ENCODE measurements at regions not wholly inside any gene's neighbourhood (a gene's known extent, or its start where the extent isn't known, plus 50 kb on each side); places are given as distances from the start of the nearest gene placed in this dataset.

DNA sequence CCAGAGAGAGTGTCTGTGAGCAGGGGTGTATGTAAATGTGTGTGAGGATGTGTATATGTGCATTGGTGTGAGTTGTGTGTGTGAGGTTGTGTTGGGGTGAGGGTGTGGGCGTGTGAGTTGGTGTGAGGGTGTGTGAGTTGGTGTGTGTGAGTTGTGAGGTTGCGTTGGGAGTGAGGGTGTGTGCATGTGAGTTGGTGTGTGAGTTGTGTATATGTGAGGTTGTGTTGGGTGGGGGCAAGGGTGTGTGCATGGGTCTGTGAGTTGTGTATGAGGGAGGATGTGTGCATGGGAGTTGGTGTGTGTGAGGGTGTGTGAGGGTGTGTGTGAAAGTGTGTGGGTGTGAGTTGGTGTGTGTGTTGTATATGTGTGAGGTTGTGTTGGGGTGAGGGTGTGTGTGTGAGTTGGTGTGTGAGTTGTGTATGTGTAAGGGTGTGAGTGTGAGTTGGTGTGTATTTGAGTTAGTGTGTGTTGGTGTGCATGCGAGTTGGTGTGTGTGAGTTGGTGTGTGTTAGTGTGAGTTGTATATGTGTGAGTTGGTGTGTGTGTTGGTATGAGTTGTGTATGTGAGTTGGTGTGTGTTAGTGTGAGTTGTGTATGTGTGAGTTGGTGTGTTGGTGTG lies 161.6 kb upstream of the IER5L start (continued):
- TF ChIP-seq RXRA (IDR thresholded peaks at IDR 0.05): no peak

- Histone ChIP-seq H3K9me3 (ENCODE audit: control insufficient read depth in 4 of 4, low read length in 3 of 4) (no peaks in the 10 kb centered on the region), H3K27me3 (ENCODE audit: control insufficient read depth in 4 of 4, insufficient read depth in 4 of 4, low read length in 3 of 4) (no peaks in the 10 kb centered on the region), H3K36me3 (ENCODE audit: control insufficient read depth in 4 of 4, insufficient read depth in 3 of 4, low read depth in 1 of 4, low read length in 3 of 4) (no peaks in the 10 kb centered on the region), H3K9ac (ENCODE audit: low read depth in 1 of 2, low read length in 2 of 2) (no peak overlapping the region), H3K27ac (ENCODE audit: low read depth in 1 of 2, low read length in 2 of 2) (no peak overlapping the region), H3K4me3 (ENCODE audit: low read depth in 1 of 3, low read length in 3 of 3) (no peak overlapping the region), H3K4me1 (ENCODE audit: control insufficient read depth in 4 of 4, insufficient read depth in 4 of 4, low read length in 3 of 4) (peaks cover 11 to 26% (median 17%) of the 10 kb centered on the region in 4 donors)
- DNase-seq (ENCODE audit: low spot score): no peak
- TF ChIP-seq HNF4G (IDR thresholded peaks at IDR 0.05): no peak
- no peak for TF ChIP-seq TAF1 (conservative IDR thresholded peaks at IDR 0.05)
- TF ChIP-seq SP1 (IDR thresholded peaks at IDR 0.05): no peak
- TF ChIP-seq FOXA1 (IDR thresholded peaks at IDR 0.05): no peak
- no peak for TF ChIP-seq HNF4A (conservative IDR thresholded peaks at IDR 0.05)
- no peak for TF ChIP-seq NR2F2 (IDR thresholded peaks at IDR 0.05)
- TF ChIP-seq, protein P1, sequence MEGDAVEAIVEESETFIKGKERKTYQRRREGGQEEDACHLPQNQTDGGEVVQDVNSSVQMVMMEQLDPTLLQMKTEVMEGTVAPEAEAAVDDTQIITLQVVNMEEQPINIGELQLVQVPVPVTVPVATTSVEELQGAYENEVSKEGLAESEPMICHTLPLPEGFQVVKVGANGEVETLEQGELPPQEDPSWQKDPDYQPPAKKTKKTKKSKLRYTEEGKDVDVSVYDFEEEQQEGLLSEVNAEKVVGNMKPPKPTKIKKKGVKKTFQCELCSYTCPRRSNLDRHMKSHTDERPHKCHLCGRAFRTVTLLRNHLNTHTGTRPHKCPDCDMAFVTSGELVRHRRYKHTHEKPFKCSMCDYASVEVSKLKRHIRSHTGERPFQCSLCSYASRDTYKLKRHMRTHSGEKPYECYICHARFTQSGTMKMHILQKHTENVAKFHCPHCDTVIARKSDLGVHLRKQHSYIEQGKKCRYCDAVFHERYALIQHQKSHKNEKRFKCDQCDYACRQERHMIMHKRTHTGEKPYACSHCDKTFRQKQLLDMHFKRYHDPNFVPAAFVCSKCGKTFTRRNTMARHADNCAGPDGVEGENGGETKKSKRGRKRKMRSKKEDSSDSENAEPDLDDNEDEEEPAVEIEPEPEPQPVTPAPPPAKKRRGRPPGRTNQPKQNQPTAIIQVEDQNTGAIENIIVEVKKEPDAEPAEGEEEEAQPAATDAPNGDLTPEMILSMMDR (IDR thresholded peaks at IDR 0.05; ENCODE audit: low read depth, low read length, missing input control): no peak
- TF ChIP-seq, protein P2, sequence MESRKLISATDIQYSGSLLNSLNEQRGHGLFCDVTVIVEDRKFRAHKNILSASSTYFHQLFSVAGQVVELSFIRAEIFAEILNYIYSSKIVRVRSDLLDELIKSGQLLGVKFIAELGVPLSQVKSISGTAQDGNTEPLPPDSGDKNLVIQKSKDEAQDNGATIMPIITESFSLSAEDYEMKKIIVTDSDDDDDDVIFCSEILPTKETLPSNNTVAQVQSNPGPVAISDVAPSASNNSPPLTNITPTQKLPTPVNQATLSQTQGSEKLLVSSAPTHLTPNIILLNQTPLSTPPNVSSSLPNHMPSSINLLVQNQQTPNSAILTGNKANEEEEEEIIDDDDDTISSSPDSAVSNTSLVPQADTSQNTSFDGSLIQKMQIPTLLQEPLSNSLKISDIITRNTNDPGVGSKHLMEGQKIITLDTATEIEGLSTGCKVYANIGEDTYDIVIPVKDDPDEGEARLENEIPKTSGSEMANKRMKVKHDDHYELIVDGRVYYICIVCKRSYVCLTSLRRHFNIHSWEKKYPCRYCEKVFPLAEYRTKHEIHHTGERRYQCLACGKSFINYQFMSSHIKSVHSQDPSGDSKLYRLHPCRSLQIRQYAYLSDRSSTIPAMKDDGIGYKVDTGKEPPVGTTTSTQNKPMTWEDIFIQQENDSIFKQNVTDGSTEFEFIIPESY (IDR thresholded peaks at IDR 0.05): no peak
- TF ChIP-seq JUND (IDR thresholded peaks at IDR 0.05): no peak
- no peak for TF ChIP-seq GABPA (IDR thresholded peaks at IDR 0.05 in 1 of 2, conservative IDR thresholded peaks at IDR 0.05 in 1 of 2)
- TF ChIP-seq, protein P3, sequence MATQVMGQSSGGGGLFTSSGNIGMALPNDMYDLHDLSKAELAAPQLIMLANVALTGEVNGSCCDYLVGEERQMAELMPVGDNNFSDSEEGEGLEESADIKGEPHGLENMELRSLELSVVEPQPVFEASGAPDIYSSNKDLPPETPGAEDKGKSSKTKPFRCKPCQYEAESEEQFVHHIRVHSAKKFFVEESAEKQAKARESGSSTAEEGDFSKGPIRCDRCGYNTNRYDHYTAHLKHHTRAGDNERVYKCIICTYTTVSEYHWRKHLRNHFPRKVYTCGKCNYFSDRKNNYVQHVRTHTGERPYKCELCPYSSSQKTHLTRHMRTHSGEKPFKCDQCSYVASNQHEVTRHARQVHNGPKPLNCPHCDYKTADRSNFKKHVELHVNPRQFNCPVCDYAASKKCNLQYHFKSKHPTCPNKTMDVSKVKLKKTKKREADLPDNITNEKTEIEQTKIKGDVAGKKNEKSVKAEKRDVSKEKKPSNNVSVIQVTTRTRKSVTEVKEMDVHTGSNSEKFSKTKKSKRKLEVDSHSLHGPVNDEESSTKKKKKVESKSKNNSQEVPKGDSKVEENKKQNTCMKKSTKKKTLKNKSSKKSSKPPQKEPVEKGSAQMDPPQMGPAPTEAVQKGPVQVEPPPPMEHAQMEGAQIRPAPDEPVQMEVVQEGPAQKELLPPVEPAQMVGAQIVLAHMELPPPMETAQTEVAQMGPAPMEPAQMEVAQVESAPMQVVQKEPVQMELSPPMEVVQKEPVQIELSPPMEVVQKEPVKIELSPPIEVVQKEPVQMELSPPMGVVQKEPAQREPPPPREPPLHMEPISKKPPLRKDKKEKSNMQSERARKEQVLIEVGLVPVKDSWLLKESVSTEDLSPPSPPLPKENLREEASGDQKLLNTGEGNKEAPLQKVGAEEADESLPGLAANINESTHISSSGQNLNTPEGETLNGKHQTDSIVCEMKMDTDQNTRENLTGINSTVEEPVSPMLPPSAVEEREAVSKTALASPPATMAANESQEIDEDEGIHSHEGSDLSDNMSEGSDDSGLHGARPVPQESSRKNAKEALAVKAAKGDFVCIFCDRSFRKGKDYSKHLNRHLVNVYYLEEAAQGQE (IDR thresholded peaks at IDR 0.05): no peak
- no peak for TF ChIP-seq EGR1 (IDR thresholded peaks at IDR 0.05; ENCODE audit: low read depth in 2 of 2)
- no peak for TF ChIP-seq RXRA (IDR thresholded peaks at IDR 0.05)
- 85% methylated on average over 19 of the region's 19 CpGs for WGBS
These were observed 160.8 kb upstream of the IER5L start for GRCh38 chr9:129338724-129339430.
